ENCODE measurements at regions not wholly inside any gene's neighbourhood (a gene's known extent, or its start where the extent isn't known, plus 50 kb on each side); places are given as distances from the start of the nearest gene placed in this dataset.

- Histone ChIP-seq H3K4me2 (ENCODE audit: insufficient read depth, insufficient read length, low read length) (no peak overlapping the region), H4K8ac (replicated peaks; ENCODE audit: insufficient read length, low read depth, low read length) (no peak overlapping the region), H3K4ac (ENCODE audit: low read depth, low read length) (no peak overlapping the region), H4K91ac (ENCODE audit: insufficient read length, low read depth, low read length) (no peak overlapping the region), H2BK120ac (ENCODE audit: low read depth, low read length, poor library complexity, severe bottlenecking) (no peak overlapping the region), H3K79me1 (ENCODE audit: insufficient read depth, low read depth, low read length, poor library complexity, severe bottlenecking) (no peaks in the 10 kb centered on the region), H3K27ac (ENCODE audit: insufficient read length, low read depth, low read length) (no peak overlapping the region), H3T11ph (ENCODE audit: low read length) (no peak overlapping the region), H3K14ac (ENCODE audit: insufficient read depth, low read length) (no peak overlapping the region), H4K5ac (ENCODE audit: insufficient read length, low read depth, low read length) (no peak overlapping the region), H3K27me3 (ENCODE audit: insufficient read depth, low read length) (no peaks in the 10 kb centered on the region), H2BK15ac (ENCODE audit: low read depth, low read length) (no peak overlapping the region), H3K23me2 (ENCODE audit: insufficient read length, low read depth, low read length, poor library complexity, severe bottlenecking) (no peaks in the 10 kb centered on the region), H3K4me1 (ENCODE audit: insufficient read depth, low read length) (no peaks in the 10 kb centered on the region; the same call in 1 of the 2 replicates), H2BK20ac (ENCODE audit: low read depth, low read length, poor library complexity, severe bottlenecking) (no peak overlapping the region), H2BK5ac (ENCODE audit: insufficient read length, low read length) (no peak overlapping the region), H2AK5ac (ENCODE audit: insufficient read length, low read length) (no peak overlapping the region), H3K9me3 (ENCODE audit: control insufficient read depth, low read depth, low read length) (no peaks in the 10 kb centered on the region), H2BK12ac (ENCODE audit: insufficient read length, low read depth, low read length) (no peak overlapping the region), H3K79me2 (ENCODE audit: insufficient read depth, low read length) (no peaks in the 10 kb centered on the region), H3K9ac (ENCODE audit: extremely low read depth, insufficient read length, low read length) (no peak overlapping the region), H3K56ac (ENCODE audit: insufficient read length, low read depth, low read length) (no peak overlapping the region), H4K20me1 (ENCODE audit: control insufficient read depth, insufficient read depth, insufficient read length) (no peaks in the 10 kb centered on the region), H3K18ac (ENCODE audit: insufficient read length, low read depth, low read length) (no peak overlapping the region), H3K23ac (ENCODE audit: insufficient read length, low read depth, low read length) (no peak overlapping the region), H2AFZ (ENCODE audit: low read length) (no peak overlapping the region)
- Mint-ChIP-seq H3K4me3 (no peak overlapping the region), H3K9me3 (peaks cover 9% of the 10 kb centered on the region in 2 experiments; a peak in 4 of 5 replicates), H3K36me3 (ENCODE audit: insufficient read depth in 1 of 3, low read depth in 3 of 3) (peaks cover 0 to 10% (median 4%) of the 10 kb centered on the region in 3 experiments; a peak in 4 of 7 replicates), H3K27ac (no peak overlapping the region), H3K4me1 (peaks cover 15 to 16% of the 10 kb centered on the region in 2 experiments), H3K27me3 (ENCODE audit: low read depth) (peaks cover 10% of the 10 kb centered on the region)
- no peak for DNase-seq
- no CpG with 5 or more reads among the region's 13 CpGs for WGBS (ENCODE audit: extremely low coverage, insufficient read length, low lambda C conversion rate)
- TF ChIP-seq, protein P1, sequence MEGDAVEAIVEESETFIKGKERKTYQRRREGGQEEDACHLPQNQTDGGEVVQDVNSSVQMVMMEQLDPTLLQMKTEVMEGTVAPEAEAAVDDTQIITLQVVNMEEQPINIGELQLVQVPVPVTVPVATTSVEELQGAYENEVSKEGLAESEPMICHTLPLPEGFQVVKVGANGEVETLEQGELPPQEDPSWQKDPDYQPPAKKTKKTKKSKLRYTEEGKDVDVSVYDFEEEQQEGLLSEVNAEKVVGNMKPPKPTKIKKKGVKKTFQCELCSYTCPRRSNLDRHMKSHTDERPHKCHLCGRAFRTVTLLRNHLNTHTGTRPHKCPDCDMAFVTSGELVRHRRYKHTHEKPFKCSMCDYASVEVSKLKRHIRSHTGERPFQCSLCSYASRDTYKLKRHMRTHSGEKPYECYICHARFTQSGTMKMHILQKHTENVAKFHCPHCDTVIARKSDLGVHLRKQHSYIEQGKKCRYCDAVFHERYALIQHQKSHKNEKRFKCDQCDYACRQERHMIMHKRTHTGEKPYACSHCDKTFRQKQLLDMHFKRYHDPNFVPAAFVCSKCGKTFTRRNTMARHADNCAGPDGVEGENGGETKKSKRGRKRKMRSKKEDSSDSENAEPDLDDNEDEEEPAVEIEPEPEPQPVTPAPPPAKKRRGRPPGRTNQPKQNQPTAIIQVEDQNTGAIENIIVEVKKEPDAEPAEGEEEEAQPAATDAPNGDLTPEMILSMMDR (conservative IDR thresholded peaks at IDR 0.05) = no peak
Measured at GRCh38 chr2:64937687-64938491, 51.3 kb upstream of the SLC1A4 start.

Measured in H9 (cell line).